Esophagus mucosa (tissue), 1 donor: ENCODE measurements at regions not wholly inside any gene's neighbourhood (a gene's known extent, or its start where the extent isn't known, plus 50 kb on each side); places are given as distances from the start of the nearest gene placed in this dataset.
"Not testable (repeated sequence)": the region's sequence is repeated elsewhere in the genome, so short reads cannot be mapped to it uniquely, and the experiment has no call there.

Experiments
- ATAC-seq: fragments of 200-7000 bp; cut with Tn5 transposase; one replicate; pipeline ENCODE4 v1.9.1; 2020
- donor health status: DM: yes; HTN: yes; CAD: no.

DNA sequence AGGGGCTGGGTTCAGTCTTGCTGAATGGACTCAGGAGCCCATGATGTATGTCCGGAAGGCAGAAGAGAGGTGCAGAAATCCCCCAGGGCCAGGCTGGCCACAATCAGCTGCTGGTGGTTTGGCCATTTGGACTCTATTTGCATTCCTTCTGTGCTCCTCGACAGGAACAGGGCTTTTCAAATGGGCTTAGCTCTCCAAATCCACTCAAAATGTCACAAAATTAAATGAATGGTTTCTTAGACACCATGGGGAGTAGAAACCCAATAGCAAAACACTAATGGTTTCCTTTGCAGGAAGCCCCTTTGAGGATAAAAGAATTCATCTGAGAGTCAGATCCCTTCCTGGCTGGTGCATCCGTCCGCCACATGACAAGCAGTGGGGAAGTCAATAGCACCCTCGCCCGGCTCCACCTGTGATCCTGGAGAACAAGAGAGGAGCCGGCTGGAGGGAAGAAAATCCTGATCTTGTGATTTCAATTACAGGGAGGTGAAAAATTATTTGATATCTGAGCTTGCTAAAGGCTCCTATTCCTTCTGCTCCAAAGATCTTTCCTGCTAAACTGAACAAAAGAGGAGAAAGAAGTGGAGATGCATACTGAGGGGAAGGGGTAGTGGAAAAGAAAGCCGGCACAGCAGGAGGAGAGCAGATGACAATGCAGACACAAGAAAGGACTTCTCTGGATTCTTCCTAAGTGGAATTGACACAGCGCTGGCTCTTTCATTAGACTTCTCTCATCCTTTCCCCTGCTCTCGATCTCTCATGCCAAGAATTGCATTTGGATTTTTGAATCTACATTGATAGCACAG lies 190.7 kb downstream of the C7orf25 start:
- no peak for ATAC-seq

DNA sequence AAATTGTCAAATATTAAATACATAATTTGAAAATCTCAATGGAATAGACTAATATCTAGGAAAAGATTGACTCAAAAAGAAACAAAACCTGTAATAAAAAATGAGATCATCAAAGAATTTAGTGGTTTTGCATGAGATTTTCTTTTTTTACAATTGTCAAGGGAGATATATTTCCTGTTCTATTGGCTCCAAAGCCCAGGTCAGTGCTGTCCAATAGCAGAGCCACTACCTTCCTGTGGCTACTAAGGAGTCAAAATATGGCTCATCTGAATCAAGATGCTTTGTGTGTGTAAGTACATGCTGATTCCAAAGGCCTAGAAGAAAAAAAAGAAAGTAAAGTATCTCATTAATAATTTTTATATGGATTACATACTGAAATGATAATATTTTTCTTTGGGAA lies 191.9 kb downstream of the C7orf25 start:
- no peak for ATAC-seq

DNA sequence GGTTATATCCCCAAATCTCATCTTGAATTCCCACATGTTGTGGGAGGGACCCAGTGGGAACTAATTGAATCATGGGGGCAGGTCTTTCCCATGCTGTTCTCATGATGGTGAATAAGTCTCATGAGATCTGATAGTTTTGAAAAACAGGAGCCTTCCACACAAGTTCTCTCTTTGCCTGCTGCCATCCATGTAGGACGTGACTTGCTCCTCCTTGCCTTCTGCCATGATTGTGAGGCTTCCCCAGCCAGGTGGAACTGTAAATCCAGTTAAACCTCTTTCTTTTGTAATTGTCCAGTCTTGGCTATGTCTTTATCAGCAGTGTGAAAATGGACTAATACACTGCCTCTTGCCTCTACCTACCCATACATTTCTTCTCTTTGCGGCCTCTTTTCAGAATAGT lies 193.4 kb downstream of the C7orf25 start:
- ATAC-seq = not testable (repeated sequence)

DNA sequence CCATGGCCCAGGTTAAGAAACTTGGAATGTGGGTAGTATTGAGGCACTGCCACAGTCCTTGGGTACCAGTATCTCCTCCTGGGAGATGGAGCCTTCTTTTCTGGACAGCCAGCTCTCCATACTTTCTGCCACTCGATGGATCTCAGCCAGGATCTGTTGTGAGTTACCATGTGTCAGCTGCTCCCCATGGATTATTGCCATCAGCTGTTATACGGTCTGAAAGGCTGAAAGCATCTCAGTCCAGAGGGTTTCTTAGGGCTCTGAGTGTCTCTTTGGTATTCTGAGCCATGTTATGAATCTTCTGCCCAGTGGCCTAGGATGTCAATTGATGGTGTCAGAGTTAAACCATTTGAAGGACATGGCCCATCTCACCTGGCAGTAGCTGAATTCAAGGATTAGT lies 197.5 kb downstream of the C7orf25 start:
- ATAC-seq = no peak

DNA sequence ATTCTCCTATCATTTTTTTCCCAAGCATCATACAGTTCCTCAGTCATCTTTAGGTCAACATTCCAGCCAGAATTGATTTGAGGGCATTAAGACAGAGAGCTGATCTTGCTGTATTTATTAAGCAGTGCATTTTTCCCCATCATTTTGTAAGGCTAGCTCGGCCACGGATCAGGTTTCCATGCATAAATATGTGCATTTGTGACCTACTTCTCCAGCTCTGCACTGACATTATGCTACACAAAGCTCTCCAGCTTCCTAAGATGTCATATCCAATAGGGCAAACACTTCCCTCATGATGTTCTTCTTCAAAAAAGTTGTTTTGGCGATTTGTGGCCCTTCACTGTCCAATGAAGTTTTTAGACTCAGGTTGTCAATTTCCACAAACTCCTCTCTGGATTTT lies 202.6 kb downstream of the C7orf25 start:
- no peak for ATAC-seq

DNA sequence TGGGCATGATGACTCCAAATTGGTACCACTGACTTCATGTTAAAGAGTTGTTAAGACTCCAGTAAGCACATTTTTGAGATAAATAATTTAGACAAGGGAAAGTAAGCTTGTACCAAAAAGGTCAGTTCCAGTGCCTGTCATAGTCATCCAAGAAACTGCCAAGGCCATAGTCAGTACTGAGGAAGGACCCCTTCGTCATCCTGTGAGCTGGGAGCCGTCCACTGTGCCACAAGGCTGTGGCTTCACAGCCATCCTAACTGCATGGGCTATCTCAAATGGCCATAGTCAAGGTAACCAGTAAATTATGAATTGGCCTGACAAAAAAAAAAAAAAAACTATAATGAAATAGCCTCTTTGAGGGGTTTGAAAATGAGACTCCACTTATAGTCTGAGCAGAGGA lies 207.2 kb downstream of the C7orf25 start:
- no peak for ATAC-seq

DNA sequence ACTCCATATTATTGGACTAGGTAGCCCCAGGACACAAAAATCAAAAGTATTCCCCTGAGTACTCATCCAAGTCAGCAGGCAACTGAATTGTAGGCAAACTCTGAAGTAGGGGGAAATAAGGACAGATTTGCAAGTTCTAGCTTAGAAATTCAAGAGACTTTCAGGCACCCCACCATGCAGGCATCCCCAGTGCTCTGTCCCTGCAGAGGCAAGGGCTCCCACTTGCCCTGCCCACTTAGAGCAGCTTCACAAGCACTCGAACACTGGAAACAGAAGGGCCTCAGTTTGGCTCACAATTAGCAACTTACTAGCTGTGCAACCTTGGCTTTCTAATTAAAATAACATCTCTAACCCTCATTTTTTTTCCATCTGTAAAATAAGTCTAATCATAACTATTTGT lies 209.2 kb downstream of the C7orf25 start:
- ATAC-seq = no peak

DNA sequence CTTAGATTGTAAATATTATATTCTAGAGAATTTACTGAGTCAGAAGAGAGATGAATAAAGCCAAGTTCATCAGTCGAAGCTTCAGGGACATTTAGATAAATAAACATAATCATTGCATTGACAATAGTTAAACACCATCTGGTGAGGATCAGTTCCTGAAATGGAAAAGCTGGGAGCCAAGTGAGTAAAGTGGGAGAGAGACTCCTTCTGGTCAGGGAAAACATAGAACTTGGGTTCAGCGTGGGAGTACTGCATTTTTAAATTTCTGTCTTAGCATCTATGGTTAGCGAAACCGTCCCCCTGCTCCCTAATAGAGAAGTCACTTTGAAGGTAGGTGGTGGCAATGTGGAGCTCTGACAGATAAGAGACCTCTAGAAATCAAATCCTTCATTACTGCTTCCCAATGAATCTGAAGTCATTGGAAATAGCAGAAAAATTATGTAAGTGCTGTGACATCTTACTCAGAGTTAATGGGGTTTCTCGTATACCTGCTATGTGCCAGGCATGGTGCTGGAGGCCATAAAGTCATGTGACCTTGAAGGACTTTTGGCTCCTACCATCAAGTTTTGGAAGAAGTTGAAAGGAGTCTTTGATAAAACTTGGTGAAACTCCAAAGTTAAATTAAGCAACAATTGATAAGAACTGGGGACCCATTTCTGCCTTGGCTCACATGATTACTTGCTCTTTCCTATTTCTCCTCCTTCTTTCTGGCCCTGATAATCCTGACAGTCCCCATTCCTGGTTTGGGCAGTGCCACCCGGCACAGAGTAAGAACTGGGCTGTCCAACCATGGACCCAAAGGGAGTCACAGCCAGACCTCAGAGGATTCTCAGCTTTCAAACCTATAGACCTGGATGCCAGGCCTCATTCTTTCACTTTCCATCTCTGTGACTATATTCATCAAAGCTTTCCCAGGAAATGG lies 211.2 kb downstream of the C7orf25 start:
- ATAC-seq = no peak

DNA sequence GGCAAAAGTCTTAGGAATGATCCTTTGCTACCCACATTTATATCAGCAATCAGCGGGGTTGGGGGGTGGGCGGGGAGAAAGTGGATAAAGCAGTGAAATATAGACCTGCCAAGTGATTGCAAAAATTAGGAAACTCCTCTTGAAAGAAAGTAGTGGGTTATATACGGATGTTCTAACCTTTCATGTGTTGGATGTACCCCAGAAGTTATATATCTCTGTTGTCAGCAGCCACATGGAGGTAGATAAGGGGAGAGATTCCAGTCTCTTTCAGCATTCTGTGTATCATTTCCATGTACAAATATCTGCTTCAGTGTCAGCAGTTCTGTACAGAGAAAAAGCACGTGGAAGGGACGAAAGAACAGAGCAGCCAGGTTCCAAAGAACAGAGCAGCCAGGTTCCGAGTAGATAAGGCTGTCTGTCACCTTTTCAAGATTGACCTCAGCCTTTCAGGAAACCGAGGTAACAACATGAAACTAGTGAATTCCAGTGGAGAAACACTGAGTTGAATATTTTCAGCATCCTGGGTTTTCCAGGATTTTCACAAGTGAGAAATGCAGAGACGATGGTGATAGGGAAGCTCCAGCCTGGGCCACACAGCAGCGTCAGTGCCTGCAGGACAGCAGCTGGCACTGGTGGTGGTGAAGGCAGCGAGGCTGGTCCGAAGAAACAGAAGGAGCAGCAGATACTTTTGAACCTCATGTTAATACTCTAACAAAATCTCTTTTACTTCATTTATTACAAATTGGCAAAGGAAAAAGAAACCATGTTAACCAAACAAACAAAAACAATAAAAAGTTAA lies 212.3 kb downstream of the C7orf25 start:
- ATAC-seq = no peak

DNA sequence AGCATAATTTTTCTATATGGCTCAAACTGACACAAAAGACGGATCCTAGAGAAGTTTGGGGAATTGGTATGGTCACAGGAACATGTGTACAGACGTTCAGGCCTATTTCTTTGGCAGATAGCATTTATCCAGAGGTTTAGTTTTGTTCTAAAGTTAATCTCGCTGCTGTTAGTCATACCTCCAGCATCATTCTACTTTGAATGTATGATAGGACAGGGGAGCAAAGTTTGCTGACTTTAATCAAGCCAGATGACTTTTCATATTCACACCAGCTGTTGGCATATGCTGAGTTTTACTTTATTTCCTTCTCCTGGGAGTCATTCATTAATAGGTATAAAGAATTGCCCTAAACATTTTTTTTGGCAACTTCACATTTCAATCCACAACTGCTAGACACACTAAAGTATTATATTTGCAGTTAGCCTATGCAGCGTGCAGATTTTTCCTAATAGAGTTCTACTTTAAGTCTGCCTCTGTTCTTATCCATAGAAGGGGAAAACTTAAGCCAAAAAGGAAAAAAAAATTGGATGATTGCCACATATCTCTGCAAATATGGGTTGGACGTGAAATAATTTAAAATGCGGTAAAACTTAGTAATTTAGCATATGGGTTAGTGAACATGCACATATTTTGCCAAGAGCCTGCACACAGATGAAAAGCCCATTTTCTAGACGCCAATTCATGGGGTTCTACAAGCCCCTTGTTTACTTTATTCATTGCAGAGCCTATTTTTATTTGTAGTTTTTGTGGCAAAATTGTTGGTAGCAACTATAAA lies 213.1 kb downstream of the C7orf25 start:
- no peak for ATAC-seq

DNA sequence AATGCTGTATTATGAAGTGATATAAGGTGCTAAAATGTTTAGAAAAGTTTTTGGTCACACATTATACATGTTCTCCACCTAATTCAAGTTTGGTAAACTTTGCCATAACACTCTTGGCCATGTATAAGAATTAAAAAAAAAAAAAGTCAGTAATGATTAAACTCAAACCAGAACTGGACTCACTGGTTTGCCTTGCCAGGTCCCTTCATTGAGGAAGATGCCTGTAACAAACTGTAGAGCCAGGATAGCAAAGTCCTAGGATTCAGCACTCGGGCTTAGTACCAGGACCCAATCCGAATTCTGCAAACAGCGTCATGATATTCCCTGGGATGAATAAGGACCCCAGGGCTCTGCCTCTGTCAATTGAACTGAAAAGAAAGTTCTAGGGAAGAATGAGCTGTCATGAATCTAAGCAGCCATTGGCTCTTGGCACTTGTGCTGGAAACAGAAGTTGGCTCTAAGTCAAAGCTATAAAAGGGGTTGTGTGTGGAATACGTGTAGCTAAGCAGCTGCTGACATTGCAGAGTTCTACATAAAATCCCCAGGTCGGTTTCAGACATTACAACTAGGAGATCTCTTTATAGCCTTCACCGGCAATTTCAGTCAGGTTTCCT lies 216.9 kb downstream of the C7orf25 start:
- no peak for ATAC-seq

DNA sequence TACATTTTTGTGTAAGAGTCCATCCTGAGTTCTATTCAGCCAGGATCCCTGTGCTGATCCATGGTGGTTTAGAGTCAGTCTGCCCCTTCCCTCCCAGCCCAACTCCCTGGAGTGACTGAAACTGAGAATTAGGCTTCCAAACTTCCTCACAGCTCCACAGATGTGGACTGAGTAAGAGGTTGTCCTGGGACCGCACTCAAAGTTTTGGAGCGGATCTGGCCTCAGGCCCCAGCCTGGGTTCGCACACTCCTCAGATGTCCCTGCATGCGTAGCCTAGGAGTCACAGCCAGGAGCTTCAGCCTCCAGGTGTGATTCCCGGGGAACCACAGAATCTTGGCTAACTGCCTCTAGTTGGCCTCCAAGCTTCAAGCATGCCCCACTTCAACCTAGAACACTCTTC lies 218.1 kb downstream of the C7orf25 start:
- no peak for ATAC-seq

DNA sequence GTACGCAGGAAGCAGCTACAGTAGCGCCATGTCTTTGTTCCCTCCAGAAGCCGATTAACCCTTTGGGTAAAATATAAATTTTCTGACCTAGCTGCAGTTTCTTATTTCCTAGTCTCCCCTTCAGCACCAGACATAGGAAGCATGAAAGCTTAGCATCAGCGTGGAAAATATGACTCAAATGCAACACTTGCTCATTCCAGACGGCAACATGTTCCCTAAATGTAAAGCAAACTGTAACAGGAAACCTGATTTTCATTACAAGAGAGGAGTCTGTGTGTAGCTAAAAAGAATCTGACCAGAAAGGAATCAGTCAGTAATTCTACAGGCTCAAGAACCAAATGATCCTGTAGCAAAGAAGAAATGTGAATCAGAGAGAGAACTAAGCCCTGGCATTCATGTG lies 219.2 kb downstream of the C7orf25 start:
- no peak for ATAC-seq

DNA sequence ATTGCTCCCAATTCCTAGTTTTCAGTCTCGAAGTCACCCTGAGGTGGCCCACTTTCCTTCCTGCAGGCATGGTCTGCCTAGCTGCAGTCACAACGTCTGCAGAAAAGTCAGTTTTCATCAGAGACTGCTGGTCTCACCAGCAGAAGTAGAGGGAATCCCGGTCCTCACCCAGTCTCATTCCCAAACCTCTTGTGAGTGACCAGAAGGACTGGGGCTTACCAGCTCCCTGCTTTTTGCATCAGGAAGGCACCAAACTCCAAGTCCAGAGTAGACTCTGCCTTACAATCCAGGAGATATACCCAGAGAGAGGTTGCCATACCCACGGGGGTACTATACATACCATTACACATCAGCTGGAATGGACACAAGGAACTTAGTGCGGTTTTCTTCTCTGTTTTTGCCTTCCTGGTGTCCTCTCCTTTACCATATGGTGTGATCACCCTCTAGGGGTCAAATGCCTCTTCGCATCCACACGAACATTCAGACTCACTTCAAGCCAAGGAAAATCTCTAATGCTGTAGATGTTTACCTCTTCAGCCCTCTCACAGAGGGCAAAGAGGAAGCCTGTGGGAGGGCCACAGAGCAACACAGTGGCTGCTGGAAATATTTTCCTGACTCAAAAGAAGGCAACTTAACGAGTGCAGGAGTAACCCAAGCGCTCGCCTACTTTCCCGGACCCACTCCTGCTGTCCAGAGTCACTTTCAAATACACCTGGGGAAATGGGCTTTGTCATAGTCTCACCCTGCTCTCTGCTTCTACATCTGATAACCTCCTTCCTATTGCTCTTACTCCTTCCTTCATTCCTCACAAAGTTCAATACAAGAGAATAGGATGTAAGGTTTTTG lies 220.9 kb downstream of the C7orf25 start:
- ATAC-seq = peak; percentile 80

DNA sequence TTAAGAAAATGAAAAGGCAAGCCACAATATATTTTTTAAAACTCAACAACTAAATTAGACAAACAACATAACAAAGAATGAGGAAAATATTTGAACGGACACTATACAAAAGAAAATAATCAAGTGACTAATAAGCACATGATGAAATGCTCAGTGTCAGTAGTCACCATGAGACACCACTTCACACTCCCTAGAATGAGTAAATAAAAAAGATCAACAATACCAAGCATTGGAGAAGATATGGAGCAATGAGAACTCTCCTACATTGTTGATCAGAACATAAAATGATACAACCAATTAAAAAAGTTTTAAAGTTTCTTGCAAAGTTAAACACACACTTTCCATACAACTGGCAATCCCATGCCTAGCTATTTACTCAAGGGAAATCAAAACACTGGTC lies 222.2 kb downstream of the C7orf25 start:
- peak; percentile 70 for ATAC-seq

DNA sequence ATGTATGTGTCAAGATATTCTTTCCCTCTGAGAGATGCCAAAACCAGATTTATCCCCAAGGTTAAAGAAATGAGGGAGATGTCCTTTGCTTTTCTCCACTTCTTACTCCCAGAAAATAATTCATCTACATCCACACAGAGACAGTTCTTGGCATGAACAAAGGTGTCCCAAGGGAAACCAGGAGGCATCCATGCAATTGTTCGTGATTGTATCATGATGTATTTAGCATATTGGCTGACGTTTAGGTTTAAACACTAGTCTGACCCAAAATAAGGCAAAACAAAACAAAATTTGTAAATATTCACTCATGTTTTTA lies 223.9 kb downstream of the C7orf25 start:
- no peak for ATAC-seq

DNA sequence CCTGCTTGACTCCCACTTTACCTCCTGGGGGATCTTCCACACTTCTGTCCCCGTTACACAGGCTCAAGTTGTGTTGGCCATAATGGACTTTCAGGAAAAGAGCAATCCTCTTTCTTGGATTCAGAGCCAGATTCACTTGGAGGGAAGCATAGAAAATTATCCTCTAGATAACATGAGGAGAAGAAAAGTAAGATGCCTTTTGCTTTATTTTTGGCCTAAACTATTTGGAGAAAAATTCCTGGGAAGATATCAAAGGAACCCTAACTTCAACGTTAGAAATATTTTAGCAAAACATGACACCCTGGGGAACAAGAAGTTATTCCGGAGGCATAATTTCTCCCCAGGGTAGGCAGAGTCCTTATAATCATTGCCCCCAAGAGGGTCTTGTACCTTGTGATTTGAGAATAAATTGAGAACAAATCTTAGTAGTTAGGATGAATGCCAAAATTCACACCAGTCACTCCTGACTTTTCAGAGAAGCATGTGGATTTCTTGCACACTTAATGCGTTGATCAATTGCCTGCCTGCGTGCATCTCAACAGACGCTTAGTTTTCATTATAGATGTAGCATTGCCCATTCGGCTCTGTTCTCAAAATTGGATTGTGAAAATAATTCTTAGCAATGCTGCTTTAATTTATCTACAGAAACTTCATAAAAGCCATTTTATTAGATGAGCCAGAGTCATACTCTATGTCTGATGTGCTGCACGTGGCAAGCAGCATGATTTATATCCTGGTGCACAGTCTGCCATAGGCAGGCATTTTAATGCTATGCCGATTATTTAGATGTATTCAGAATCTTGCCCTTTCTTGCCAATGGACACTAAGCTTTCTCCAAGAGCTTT lies 224.4 kb downstream of the C7orf25 start:
- ATAC-seq = no peak

DNA sequence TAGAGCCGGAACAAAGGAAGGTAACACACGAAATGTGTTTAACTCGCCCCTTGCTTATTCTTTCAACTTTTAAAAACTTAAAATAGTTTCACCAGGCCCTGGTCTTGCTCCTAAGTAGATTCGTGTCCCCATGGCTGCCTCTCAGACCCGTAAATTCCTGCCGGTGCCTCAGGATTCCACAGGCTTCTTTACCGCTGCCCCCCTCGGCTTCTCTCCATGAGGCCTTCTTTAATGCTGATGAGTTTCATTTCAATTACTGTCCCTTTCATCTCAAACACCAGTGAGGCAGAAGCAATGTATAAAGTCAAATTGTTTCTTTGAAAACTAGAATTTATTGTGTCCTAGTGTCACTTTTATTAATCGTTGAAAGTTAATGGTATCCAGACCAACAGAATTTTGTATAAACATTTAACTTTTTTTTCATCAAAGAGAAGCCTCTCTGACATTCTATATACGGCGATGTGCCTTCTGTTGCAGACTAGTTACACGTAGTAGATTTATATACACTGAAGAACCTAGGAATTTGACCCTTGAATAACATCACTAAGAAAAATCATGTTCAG lies 225.2 kb downstream of the C7orf25 start:
- no peak for ATAC-seq

DNA sequence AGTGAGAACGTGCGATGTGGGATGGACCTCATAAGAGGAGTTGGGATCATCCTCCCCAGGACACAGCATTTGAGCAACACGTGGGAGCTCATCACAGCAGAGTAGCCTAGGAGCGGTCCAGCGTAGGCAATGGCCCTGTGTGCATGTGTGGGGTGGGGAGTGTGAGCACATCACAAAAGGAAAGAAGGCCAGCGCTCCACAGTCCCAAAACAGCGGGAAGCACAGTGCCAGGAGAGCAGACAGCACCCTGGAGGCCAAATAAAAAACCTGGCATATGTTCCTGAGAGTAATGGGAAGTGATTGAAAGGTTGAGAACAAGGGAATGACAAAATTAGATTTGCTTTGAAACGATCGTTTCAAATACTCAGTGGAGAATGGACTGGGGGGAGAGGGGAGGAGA lies 226.0 kb downstream of the C7orf25 start:
- no peak for ATAC-seq
